Kasumi-1 (cell line): ENCODE measurements at regions not wholly inside any gene's neighbourhood (a gene's known extent, or its start where the extent isn't known, plus 50 kb on each side); places are given as distances from the start of the nearest gene placed in this dataset.
"Not testable (repeated sequence)": the region's sequence is repeated elsewhere in the genome, so short reads cannot be mapped to it uniquely, and the experiment has no call there.

Source experiments
- DNase-seq, 2 experiments: peaks; one replicate each; lab custom pipeline; 2025; lab: John Stamatoyannopoulos, UW

DNA sequence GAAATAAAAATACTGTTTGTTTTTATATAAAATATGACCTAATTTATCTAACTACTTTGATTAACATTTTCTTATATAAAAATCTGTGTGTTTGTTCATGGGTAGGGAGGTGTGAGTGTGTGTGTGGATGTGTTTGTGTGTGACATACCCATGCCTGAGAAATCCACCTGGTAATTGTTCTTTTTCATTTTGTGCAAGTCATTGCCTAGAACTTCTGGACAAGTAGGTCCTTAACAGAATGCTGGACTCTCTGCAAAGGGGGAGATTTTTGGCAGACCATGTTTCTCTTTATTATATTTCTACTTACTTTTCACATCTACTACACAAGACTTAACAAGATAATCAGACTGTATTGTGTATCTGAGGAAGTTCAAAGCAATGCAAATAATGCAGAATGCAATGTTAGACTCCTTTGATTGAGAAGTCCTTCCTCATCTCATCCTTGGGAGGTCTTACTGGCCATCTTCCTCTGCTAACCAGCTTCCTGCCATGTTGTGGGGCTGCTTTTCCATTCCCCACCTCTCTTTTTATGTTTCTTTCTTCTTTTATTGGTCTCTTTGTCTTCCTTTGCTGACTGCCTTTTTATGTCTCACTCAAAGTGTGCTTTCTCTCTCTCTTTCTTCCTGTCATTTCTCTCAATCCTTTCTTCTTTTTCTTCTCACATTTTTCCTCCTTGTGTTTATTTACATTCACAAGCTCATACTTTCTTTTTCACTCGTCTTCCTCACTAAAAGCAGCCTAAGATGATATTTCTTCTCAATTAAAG is 1017.0 kb upstream of the CNTN5 start:
- DNase-seq: no peak

DNA sequence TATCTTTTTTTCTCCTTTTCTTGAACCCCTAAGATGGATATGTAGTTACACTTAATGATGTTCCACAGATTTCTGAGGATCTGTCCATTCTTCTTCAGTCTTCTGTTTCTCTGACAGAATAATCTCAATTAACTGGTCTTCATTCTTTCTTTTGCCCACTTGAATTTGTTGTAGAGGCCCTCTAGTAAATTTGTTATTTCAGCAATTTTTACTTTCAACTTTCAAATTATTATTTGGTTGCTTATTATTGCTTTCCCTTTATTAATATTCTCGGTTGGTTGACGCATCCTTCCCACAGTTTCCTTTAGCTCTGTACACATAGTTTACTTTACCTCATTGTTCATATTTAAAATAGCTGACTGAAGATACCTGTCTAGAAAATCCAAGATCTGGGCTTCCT is 1013.7 kb upstream of the CNTN5 start:
- no peak for DNase-seq

DNA sequence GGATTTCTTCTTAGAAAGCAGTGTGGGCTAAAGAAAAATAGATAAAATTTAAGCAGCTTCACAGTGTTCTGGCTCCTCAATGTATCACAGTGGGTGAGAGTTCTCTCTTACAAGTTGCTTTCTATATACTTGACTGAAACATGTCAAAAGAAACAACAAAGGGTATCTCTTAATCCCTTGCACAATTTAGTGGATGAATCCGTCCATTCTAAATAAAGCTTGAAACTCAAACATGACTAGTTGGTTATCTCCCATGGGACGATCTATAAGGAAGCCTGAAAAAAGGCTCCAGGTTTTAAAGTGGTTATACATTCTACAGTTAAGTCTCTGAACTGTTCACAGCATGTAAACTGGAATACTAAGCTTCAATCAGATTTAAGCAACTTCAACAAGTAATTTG is 993.1 kb upstream of the CNTN5 start:
- no peak for DNase-seq

DNA sequence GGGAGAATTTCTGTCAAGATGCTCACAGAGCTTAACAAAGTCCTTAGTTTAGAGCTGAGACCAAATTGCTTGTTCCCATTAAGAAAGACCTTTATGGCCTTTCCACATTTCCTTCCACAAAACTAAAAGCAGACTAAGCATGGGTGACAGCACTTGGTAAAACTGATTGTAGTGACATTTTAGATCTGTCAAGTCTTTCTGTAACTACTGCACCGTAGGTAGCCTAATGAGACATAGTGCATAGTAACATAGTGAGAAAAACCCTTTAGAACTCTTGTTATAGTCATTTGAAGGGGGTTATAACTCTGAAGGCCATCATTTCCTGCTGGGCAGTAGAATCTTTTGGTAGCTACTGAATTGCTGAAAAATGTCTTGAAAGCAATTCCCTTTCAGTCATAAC is 990.9 kb upstream of the CNTN5 start:
- DNase-seq: no peak

DNA sequence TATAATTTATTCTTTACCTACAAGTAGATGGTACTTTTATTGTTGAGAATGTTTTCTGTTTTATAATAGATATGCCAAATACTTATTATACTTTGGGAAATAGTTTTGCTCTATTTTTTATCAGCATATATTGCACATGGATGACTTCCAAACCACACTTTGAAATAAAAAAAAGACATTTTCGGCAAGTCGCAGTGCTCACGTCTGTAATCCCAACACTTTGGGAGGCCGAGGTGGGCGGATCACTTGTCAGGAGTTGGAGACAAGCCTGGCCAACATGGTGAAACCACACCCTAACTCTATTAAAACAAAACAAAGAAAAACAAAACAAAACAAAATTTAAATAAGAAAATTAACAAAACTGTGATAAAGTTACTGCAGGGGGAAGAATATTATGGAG is 983.9 kb upstream of the CNTN5 start:
- no peak for DNase-seq

DNA sequence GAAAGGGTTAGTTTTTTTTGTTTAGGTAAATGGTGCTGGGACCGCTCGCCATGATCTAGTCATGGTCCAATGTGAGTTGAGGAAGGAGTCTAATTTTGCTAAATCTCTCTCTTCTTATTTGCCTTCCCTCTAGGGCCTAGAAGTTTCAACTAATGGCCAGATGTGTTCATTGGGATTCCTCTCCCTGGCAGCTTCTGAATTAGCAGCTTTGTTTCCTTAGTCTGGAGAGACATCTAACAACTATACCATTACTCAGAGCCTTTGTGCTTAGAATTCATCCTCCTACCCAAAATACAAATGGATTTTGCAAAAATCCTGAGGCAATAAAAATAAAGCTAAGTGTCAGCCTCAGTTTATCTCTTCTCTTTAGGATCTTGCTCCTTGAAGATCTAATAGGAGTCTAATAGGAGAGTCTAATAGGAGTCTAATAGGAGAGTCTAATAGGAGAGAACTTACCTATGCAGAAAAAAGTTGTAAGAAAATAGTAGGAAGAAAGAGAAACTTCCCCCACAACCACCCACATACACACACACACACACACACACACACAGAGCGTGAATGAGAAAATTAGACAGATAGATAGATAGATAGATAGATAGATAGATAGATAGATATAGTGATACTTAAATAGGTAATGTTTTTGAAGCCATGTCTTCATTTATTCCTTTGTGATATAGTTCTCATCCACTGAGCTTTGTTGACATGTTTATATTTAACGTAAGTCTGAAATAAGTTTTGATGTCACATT is 980.5 kb upstream of the CNTN5 start:
- DNase-seq: no peak

DNA sequence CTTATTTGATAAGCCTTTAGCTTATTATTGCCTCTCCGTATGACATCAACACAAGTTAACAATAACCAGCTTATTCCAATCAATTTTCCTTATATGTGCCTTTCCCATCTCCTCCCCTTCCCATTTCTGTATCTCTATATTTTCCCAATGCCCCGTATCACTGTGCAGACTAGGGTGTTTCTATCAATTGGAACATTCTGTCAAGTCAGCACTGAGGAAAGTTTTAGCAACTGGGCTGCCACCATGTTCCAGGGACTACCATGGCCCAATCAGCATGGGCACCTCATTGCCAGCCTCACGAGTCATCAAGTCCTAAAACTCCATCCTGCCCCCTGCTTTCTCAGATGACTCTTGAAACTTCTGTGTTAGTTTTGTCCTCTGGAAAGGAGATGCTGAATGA is 973.1 kb upstream of the CNTN5 start:
- no peak for DNase-seq

DNA sequence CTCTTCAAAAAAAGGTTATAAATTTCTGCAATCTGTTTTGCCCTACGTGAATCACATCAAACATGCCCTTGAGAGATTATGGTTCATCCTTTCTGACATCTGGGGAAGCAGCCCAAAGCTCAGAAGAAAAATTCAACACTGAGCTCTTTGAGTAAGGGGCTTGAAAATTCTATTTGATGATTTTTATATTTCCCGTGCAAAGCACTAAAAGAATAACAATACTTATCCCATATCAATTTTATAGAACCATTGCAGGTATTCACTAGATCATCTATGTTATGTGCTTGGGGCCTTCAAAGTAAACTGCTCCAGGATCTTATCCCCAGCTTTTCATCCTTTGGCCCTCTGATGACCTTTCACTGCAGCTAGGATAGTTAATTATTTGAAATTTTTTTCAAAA is 966.9 kb upstream of the CNTN5 start:
- DNase-seq: no peak

DNA sequence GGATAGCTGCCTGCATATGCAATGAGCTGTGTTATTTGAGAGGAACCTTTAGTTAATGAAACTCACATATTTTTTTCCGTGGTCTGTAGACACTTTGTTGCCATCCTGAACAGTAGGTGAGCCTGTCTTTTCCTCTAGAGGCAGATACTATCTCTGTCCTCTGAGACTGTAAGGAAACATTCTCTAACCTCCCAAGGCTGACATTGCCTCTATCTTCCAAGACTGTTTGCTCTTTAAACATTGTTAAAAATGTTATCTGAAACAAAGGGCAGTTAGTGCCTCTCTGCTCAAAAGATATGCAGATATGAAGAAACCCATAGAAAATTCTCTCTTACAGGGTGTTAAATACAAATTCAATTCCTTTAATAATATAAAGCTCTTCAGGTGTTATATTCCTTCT is 963.8 kb upstream of the CNTN5 start:
- DNase-seq: no peak

DNA sequence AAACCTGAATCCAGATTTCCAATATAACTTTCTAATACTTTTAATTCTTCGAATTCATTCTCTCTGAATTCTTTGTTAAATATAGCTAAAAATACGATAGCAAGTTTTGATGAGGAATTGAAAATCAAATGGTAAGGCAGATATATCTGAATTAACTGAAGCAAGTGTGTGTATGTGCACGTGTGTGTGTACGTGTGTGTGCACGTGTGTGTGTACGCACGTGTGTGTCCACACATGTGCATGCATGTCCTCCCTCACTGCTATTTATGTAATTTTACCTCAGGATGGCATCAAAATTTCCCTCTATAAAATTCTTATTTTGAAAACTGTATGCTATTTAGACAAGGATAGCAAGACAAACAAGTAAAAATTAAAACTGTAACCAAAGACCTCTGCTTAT is 961.3 kb upstream of the CNTN5 start:
- DNase-seq: no peak

DNA sequence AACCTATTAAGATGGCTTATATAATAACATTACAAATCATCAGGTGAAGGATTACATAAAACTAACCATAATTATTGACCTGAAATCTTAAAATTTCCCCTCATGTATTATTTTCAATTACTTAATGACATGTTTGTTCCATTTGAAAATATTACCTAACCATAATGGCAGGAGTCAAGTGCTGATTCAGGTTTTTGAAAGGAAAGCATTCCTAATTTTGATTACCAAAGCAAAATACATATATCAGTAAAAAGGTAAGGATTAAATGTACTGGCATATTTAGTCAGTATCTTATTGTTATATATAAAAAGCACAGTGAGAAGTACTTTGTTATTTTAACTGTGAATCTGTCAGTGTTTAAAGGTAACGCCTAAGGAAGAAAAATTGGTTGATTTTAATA is 960.0 kb upstream of the CNTN5 start:
- no peak for DNase-seq

DNA sequence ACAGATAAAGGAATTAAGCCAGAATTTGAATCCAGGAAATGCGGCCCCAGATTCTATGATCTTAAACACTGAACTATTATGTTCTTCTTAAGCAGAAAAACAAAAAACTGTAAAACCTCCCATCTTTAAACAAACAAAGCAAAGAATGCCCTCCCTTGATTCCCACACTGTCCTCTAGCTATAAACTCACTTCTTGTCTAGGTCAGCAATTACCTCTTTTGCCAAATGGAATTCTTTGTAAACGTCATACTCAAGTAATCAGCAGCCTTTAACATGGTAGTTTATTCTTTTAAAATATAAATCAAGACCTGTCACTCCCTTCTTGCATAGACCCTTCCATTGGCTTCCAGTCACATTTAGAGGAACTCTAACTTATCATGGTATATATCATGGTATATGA is 958.9 kb upstream of the CNTN5 start:
- no peak for DNase-seq

DNA sequence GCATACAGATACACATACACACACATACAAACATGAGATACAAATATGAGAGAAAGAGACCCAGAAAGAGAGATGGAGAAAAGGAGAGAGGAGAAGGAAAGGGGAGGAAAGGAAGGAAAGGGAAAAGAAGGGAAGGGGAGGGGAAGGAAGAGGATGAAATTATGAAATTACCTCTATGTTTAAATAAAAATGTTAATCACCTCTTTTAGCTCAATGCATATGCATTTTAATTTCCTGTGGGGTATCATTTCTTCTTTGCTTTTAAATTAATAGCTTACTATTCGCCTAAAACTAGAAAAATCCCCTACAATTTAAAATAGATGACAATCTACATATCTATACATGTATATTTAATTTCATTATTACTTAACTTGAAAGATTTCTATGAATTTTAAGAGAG is 958.0 kb upstream of the CNTN5 start:
- DNase-seq: no peak

DNA sequence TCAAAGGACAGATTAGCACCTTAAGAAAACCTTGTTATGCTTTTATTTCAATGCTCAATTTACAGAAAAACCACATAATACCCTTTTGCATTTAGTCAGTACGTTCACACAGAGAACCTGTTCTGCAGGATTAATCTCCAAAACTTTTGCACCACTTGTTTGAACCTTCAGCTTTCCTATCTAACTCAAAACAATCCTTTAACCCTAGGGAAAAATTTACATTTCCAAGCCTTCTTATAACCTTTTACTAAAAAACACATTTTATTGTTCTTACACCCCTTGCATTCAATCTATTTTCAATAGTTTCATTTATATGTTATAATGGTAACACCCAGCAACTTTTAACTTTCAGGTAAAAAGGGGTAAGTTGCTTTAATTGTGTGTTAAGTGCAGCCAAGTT is 952.5 kb upstream of the CNTN5 start:
- no peak for DNase-seq

DNA sequence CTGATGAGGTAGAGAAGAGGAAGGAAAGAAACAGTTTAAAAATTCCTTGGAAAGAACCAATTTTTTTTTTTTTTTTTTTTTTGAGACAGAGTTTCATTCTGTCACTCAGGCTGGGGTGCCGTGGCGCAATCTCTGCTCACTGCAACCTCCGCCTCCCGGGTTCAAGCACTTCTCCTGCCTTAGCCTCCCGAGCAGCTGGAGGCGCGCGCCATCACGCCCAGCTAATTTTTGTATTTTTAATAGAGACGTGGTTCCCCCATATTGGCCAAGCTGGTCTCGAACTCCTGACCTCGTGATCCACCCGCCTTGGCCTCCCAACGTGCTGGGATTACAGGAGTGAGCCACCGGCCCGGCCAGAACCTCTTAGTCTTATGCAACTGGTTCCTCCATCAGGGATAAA is 951.6 kb upstream of the CNTN5 start:
- DNase-seq: not testable (repeated sequence)

DNA sequence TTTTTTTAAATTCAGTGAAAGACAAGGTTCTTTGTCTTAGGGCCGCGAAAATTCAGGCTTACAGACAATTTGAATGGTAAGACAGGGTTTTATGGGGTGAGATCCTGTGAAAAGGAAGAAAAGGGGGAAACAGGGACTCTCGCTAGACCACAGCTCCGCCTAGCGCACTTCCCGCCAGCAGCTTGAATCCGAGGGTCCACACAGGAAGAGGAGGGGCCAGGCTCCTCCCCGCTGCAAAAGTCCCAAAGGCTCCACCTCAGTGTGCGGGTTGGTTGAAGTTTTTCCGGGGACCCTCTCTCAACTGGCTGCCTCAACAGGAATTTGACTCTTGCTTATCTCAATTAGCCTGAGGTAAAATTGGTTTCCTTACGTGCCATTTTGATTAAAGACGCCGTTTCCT is 950.9 kb upstream of the CNTN5 start:
- no peak for DNase-seq

DNA sequence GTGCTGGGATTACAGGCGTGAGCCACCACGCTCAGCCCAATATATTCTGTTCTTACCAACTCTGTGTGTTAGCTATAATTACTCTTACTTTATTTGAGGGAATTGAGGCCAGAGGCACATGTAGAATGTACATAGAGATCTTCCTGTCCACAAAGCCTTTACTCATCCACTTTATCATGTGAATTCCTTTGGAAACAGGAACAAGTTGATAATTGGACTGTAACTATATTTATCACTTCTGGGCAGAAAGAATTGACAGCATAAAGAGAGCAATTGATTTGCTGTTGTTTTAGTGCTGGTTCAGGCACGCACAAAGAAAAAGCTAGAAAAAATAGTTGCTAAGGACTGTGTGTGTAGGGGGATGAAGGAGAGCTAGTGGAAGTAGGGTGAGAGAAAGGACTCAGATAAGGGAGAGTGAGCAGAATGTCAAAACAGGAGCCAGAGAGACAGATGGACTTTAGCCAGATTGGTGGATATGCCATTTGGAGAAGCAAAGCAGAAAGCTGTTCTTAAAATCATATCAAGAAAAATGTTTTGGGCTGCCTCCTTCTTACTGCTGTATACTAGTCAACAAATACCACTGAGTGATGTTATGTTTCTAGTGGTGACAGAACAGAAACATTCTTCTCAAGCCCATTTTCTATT is 929.8 kb upstream of the CNTN5 start:
- no peak for DNase-seq

DNA sequence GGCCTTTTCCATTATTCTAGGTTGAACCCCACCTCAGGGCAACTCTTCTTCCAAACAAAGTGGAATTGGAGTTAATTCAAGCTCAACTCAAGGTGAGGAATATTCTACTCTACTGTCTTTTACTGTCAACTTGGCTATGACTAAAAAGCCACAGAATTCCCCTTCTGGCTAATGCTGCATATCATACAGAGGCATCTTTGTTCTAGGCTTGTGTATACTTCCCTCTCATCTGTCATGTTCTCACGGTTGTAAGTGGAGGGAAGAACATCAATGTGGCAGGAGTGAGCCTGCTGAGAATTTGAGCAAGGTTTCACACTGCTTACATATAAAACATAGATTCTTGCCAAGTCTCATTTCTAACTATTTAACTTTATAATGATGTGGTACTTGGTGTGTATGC is 921.4 kb upstream of the CNTN5 start:
- no peak for DNase-seq

DNA sequence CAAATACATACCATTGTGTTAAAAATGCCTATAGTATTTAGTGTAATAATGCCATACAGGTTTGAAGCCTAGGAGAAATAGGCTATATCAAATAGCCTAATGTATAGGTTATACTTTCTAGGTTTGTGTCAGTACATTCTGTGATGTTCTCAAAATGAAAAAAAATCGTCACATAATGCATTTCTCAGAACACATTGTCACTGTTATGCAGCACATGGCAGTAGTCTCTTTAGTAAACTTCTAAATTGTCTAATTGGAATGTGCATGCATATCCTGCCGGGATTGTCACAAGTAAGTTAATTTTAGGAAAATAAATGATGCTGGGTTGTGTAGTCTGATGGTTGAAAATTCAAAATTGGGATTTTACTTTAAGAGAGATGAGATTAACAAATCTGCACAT is 920.1 kb upstream of the CNTN5 start:
- DNase-seq: no peak

DNA sequence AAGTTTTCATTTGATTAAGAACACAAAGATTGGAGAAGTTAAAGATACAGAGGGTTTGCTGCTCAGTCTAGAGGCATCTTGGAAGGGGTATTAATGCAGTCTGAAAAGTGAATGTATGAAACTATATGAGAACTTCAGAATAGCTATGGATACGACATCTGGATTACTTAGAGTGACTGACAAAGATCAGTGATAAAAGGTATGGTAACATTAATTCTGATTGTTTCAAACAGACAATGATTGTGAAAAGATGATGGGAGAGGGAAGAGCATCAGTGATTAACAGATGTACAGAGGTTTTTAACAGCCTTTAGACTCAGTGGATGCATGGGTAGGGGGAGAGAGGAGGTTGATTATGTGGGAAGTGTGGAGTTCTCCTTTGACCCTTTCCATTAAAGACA is 919.4 kb upstream of the CNTN5 start:
- no peak for DNase-seq

DNA sequence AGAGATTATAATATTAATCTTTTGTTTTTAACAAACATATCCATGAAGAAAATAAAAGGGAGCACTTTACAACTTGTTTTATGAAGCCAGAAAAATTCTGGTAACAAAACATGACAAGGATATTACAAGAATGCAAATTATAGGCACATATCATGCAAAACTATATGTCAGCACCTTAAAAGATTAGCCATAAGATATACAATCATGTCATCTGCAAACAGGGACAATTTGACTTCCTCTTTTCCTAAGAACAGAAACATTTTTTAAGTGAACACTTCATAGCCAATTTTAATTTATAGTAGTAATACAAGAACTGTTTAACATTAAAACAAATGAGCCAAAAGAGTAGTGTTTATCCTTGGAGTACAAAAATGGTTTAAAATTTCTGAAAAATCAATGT is 916.5 kb upstream of the CNTN5 start:
- peak in 1 of 2 experiments; percentile 7 for DNase-seq

DNA sequence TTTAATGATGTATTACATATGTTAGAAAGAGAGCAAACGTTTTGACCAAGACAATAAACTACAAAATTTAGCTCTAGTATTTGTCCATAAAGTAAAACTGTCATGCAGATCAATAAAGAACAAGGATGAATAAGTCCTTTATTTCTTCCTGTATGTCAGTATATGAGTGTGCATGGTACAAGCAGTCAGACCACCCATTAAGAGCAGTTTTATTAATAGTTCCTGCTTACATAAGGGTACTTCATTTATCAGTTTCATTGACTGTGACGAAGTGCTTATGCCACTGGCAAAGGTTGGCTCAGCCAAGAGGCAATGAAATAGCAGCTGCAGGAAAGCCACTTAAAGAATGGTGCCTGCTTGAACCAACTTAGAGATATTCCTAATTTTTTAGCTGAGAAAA is 913.0 kb upstream of the CNTN5 start:
- DNase-seq: no peak

DNA sequence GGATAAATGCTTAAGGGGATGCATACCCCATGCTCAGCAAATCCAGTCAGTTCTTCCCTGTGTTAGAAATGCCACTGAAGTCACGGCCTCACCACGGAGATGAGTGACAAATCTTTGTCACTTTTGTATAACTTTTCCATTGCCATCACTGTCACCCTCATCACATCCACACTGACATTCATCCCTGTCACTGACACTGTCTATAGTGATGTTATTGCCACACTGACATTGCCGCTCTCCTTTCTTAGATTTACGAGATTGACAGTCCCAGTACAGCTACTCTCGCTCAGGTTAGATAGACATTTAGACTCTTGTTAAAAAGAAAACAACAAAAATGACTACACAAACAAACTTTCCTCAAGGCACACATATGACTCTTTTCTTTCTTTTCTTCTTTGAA is 910.7 kb upstream of the CNTN5 start:
- DNase-seq: no peak
